ENCODE measurements at regions not wholly inside any gene's neighbourhood (a gene's known extent, or its start where the extent isn't known, plus 50 kb on each side); places are given as distances from the start of the nearest gene placed in this dataset.

DNA sequence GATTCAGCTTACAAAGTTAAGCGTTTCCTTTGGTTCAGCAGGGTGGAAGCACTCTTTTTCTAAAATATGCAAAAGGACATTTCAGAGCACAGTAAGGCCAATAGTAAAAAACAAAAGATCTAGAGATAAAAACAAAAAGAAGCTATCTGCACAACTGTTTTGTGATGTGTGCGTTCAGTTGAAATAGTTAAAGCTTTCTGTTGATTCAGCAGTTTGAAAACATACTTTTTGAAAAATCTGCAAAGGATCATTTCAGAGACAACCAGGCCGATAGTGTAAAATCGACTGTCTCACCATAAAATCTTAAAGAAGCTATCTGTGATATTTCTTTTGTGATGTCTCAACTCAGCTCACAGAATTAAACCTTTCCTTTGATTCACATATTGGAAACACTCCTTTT, 300.0 kb upstream of the ALG10B start:
- dilution Hi-C loops (cut with MboI; ENCODE audit: extremely low pct_ligation_motif_present, low sequenced_read_pairs): no loop called here
- no peak for TF ChIP-seq EZH2 (IDR thresholded peaks at IDR 0.05; ENCODE audit: low read length)
- TF ChIP-seq, protein P1, sequence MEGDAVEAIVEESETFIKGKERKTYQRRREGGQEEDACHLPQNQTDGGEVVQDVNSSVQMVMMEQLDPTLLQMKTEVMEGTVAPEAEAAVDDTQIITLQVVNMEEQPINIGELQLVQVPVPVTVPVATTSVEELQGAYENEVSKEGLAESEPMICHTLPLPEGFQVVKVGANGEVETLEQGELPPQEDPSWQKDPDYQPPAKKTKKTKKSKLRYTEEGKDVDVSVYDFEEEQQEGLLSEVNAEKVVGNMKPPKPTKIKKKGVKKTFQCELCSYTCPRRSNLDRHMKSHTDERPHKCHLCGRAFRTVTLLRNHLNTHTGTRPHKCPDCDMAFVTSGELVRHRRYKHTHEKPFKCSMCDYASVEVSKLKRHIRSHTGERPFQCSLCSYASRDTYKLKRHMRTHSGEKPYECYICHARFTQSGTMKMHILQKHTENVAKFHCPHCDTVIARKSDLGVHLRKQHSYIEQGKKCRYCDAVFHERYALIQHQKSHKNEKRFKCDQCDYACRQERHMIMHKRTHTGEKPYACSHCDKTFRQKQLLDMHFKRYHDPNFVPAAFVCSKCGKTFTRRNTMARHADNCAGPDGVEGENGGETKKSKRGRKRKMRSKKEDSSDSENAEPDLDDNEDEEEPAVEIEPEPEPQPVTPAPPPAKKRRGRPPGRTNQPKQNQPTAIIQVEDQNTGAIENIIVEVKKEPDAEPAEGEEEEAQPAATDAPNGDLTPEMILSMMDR (optimal IDR thresholded peaks at IDR 0.05 in 1 of 3, IDR thresholded peaks at IDR 0.05 in 1 of 3, conservative IDR thresholded peaks at IDR 0.05 in 1 of 3; ENCODE audit: extremely low read depth in 1 of 3, insufficient read depth in 2 of 3, low read length in 3 of 3): no peak

DNA sequence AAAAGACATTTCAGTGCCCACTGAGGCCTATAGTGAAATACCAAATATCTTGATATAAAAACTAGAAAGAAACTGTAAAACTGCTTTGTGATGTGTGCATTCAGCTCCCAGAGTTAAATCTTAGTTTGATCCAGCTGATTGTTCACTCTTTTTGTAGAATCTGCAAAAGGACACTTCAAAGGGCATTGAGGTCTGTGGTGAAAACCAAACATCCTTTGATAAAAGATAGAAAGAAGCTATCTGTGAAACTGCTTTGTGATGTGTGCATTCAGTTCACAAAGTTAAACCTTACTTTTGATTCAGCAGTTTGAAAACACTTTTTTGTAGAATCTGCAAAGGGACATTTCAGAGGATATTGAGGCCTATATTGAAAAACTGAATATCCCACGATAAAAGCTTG, 290.7 kb upstream of the ALG10B start:
- dilution Hi-C loops (cut with MboI; ENCODE audit: extremely low pct_ligation_motif_present, low sequenced_read_pairs): no loop called here
- no peak for FAIRE-seq
- no peaks in the 10 kb centered on the region for H3K9me3 ChIP-seq (ENCODE audit: control insufficient read depth, low read depth, low read length)

More for the DNA sequence above, 300.0 kb upstream of the ALG10B start:
- H3K27ac ChIP-seq (ENCODE audit: control insufficient read depth, insufficient read depth, low read length): no peak overlapping the region
- no peaks in the 10 kb centered on the region for H3K79me2 ChIP-seq (ENCODE audit: control insufficient read depth, insufficient read depth, low read length)
- H3K4me2 ChIP-seq (ENCODE audit: control insufficient read depth, extremely low read depth, insufficient read depth, low read depth, low read length): no peak overlapping the region
- DNase-seq (ENCODE audit: low read depth, low spot score) (no peak), FAIRE-seq (no peak)
- H3K4me1 ChIP-seq (ENCODE audit: control insufficient read depth, extremely low read depth, insufficient read depth, low read length): no peaks in the 10 kb centered on the region
- no peaks in the 10 kb centered on the region for H4K20me1 ChIP-seq (ENCODE audit: control insufficient read depth, extremely low read depth, insufficient read depth, low read length)
- H3K36me3 ChIP-seq (ENCODE audit: control insufficient read depth in 2 of 2, extremely low read depth in 1 of 2, insufficient read depth in 2 of 2, low read length in 2 of 2): no peaks in the 10 kb centered on the region
- no peak overlapping the region for H2AFZ ChIP-seq (ENCODE audit: control insufficient read depth, low read length)
- H3K4me3 ChIP-seq (ENCODE audit: control insufficient read depth in 2 of 3, extremely low read depth in 1 of 3, insufficient read depth in 2 of 3, low read depth in 1 of 3, low read length in 3 of 3): no peak overlapping the region
- H3K9me3 ChIP-seq (ENCODE audit: control insufficient read depth, low read depth, low read length): no peaks in the 10 kb centered on the region
- H3K27me3 ChIP-seq (ENCODE audit: control insufficient read depth, extremely low read depth, insufficient read depth, low read length): no peaks in the 10 kb centered on the region
- H3K9ac ChIP-seq (ENCODE audit: control insufficient read depth, extremely low read depth, insufficient read depth, low read length): no peak overlapping the region
- no peaks in the 10 kb centered on the region for H3K9me1 ChIP-seq (ENCODE audit: control insufficient read depth, extremely low read depth, insufficient read depth, low read length)

More for the DNA sequence above, 290.7 kb upstream of the ALG10B start:
- Histone ChIP-seq H3K27ac (ENCODE audit: control insufficient read depth, insufficient read depth, low read length) (no peak overlapping the region), H4K20me1 (ENCODE audit: control insufficient read depth, extremely low read depth, insufficient read depth, low read length) (no peaks in the 10 kb centered on the region), H3K79me2 (ENCODE audit: control insufficient read depth, insufficient read depth, low read length) (no peaks in the 10 kb centered on the region), H3K9me1 (ENCODE audit: control insufficient read depth, extremely low read depth, insufficient read depth, low read length) (no peaks in the 10 kb centered on the region), H3K4me1 (ENCODE audit: control insufficient read depth, extremely low read depth, insufficient read depth, low read length) (no peaks in the 10 kb centered on the region), H3K27me3 (ENCODE audit: control insufficient read depth, extremely low read depth, insufficient read depth, low read length) (no peaks in the 10 kb centered on the region), H3K9ac (ENCODE audit: control insufficient read depth, extremely low read depth, insufficient read depth, low read length) (no peak overlapping the region), H3K4me2 (ENCODE audit: control insufficient read depth, extremely low read depth, insufficient read depth, low read depth, low read length) (no peak overlapping the region), H2AFZ (ENCODE audit: control insufficient read depth, low read length) (no peak overlapping the region), H3K36me3 (ENCODE audit: control insufficient read depth in 2 of 2, extremely low read depth in 1 of 2, insufficient read depth in 2 of 2, low read length in 2 of 2) (no peaks in the 10 kb centered on the region), H3K4me3 (ENCODE audit: control insufficient read depth in 2 of 3, extremely low read depth in 1 of 3, insufficient read depth in 2 of 3, low read depth in 1 of 3, low read length in 3 of 3) (no peak overlapping the region)
- TF ChIP-seq, protein P1 (optimal IDR thresholded peaks at IDR 0.05 in 1 of 3, IDR thresholded peaks at IDR 0.05 in 1 of 3, conservative IDR thresholded peaks at IDR 0.05 in 1 of 3; ENCODE audit: extremely low read depth in 1 of 3, insufficient read depth in 2 of 3, low read length in 3 of 3): no peak
- no peak for TF ChIP-seq EZH2 (IDR thresholded peaks at IDR 0.05; ENCODE audit: low read length)
- DNase-seq (ENCODE audit: low read depth, low spot score): no peak

Data from keratinocyte (primary cell).